GM03348 (cell line): ENCODE measurements at regions not wholly inside any gene's neighbourhood (a gene's known extent, or its start where the extent isn't known, plus 50 kb on each side); places are given as distances from the start of the nearest gene placed in this dataset.
A peak's percentile ranks its signal among the peaks of the same experiment; 100 is the strongest.
"Not testable (repeated sequence)": the region's sequence is repeated elsewhere in the genome, so short reads cannot be mapped to it uniquely, and the experiment has no call there.

Source experiments
- DNase-seq: peaks from one replicate; pipeline ENCODE4 v3.0.0; 2012; ENCODE audit warnings: low spot score

DNA sequence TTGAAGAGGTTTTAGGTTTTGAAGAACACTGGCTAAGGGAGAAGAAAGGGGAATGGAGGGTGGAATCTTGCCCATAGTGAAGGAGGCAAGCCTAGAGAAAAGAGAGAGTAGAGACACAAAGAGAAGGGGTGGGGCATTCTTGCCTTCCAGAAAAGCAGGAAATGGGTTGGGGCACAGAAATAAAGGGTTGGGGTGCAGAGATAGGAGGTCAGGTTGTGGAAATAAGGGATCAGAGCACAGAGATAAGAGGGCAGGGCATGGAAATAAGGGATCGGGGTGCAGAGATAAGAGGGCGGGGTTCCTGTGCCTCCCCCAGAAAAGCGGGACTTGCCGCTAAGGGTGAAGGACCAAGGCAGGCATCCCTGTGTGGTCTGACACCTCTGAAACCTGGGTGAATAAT lies 69.9 kb downstream of the ALG1L2 start:
- DNase-seq = not testable (repeated sequence)

DNA sequence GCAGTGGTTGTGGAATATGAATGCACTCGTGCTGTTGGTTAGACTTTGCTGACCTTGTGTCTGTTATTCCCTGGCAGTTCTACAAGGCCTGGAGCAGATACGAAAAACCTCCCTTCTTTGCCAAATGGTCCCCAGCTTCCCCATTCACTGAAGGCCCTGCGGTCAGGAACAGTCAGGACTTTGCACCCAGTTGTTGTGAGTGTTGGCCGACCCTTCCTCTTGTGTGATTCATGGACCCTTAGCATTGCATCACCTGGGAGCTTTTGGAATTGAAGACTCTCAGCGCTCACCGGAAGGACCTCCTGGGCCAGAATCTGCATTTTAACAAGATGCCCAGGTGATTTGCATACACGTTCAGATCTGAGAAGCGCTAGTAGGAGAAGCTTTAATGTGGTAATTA lies 71.6 kb downstream of the ALG1L2 start:
- not testable (repeated sequence) for DNase-seq

DNA sequence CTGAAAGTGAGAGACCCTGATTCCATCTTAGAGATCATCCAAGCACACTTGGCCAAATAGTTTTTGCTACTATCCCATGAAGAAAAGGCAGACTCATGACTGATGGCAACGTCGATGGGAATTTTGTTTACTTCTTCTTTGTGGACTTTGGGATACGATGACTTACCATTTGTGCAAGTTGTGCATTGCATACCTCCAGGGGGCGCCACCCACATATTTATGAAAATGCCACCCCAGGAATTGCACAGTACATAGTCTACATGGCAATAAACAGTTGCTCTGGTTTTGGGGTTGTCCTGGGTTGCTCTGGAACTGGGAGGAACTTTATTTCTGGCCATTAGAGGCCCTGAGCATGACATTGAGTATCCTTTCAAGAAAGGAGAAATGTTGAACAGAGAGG lies 73.8 kb downstream of the ALG1L2 start:
- DNase-seq = not testable (repeated sequence)

DNA sequence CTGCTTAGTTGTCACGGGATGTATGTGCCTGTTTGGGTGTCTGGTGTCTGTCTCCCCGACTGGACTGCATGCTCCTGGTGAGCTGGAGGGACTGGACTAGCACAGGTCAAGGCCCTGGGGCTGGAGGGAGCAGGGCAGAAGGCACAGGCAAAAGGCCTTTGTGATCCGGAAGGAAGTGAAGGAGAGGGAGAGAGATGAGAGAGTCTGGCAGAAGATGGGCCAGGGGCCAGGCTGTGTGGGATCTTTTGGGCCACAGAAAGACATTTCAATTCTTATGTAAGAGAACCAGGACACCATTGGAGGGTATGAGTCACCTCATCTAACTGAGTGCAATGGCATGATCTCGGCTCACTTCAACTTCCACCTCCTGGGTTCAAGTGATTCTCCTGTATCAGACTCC lies 85.2 kb downstream of the ALG1L2 start:
- DNase-seq = not testable (repeated sequence)

DNA sequence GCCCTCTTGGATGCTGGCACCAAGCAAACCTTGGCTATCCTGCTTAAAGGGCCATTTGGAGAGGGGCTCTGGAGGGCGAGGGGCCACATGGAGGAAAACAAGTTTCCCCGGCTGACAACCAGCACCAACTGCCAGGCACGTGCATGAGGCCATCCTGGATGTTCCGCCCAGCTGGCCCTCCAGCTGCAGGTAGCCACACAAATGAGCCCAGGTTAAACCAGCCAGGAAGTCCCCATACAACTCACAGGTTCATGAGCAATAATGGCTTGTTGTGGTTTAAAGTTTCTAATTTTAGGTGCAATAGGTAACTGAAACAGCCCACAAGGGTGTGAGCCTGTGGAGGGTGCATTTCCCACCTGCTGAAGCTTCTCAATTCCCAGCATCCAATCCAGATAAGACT lies 93.6 kb downstream of the ALG1L2 start:
- not testable (repeated sequence) for DNase-seq

DNA sequence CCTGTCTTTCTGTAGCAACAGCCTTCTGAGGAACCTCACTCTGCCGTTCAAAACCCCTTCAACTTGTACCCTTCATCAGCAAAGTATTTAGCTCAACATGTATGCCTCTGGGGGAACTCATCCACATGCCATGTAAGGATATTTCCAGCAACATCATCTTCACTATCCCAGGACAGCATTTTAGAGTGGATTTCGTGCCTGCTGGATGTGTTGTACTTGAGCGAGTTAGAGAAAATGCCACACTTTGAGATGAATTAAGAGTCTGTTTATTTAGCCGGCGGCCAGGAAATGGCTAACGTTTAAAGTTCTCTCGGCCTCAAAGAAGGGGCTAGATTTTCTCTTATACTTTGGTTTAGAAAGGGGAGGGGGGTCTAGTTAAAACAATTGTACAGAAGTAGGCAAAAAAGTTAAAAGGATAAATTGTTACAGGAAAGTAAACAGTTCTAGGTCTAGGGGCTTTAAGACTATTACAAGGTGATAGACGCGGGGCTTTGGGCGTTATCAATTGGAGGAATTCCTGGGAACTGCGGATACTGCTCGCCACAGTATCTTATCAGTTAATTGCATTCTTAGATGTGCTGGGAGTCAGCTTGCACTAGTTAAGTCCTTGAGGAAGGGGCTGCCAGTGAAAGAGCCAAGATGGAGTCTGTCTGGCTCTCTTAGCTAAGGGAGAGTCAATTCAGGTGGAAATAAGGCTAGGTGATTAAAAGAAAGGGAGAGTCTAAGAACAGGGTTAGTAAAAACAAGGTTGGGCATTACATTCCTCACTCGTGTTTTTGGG lies 95.0 kb downstream of the ALG1L2 start:
- DNase-seq = not testable (repeated sequence)

DNA sequence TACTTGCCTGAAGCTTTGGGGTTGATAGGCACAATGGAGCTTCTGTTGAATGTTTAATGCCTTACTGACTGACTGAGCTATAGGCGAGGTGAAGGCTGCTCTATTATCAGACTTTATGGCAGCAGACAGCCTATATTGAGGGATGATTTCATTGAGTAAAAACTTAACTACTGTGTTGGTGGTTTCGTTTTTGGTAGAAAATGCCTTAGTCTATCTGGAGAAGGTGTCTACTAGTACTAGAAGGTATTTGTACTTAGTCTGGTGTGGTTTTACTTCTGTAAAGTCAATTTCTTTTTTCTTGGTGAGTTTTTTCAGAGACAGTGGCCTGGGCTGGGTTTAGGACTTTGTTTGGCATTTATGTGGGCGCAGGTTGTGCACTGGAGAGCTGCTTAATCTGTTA lies 97.2 kb downstream of the ALG1L2 start:
- not testable (repeated sequence) for DNase-seq

DNA sequence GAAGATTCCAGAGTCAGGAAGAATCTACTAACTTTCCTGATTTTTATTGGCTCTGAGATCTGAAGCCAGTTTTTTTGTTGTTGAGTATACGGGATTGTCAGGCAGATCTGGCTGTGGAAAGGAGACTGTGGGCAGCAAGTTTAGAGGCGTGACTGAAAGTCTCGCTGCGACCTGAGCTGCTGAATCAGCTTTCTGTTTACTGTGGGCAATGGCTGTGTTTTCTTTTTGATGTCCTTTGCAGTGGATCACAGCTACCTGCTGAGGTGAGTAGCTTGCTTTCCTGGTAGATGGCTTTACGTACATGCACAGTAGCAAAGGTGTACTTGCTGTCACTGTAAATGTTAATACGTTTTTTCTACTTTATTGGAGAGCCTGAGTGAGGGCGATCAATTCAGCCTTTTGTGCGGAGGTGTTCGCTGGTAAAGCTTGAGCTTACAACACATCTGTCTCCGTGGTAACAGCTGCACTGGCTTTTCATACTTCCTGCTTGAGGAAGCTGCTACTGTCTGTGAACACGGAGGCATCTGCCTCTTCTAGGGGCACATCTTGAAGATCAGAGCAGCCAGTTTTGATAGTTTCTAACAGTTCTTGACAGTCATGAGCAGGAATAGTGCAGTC lies 97.8 kb downstream of the ALG1L2 start:
- DNase-seq = peak; percentile 1

DNA sequence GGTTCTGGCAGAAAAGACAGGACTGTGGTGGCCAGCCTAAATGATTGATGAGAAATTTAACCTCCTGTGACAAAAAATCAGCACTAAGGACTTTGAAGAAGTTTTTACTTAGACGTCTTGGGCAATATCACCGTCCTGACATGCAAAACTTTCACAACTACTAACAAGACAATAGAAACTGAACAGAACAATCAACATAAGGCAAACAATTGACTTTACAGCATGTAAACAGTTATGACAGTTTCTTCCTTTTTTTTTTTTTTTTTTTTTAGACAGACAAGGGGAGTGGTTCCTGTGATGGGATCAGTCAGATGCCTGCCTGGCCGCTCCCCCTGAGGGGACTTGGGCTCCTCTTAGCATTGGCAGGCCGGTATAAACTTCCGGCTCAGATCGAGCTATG lies 100.8 kb downstream of the ALG1L2 start:
- DNase-seq = not testable (repeated sequence)

DNA sequence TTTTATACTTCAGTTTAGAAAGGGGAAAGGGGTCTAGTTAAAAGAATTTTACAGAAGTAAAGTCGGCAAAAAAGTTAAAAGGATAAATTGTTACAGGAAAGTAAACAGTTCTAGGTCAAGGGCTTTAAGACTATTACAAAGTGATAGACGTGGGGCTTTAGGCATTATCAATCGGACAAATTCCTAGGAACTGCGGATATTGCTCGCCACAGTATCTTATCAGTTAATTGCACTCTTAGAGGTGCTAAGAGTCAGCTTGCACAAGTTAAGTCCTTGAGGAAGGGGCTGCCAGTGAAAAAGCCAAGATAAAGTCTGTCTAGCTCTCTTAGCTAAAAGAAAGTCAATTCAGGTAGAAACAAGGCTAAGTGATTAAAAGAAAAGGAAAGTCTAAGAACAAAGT lies 102.1 kb downstream of the ALG1L2 start:
- not testable (repeated sequence) for DNase-seq

DNA sequence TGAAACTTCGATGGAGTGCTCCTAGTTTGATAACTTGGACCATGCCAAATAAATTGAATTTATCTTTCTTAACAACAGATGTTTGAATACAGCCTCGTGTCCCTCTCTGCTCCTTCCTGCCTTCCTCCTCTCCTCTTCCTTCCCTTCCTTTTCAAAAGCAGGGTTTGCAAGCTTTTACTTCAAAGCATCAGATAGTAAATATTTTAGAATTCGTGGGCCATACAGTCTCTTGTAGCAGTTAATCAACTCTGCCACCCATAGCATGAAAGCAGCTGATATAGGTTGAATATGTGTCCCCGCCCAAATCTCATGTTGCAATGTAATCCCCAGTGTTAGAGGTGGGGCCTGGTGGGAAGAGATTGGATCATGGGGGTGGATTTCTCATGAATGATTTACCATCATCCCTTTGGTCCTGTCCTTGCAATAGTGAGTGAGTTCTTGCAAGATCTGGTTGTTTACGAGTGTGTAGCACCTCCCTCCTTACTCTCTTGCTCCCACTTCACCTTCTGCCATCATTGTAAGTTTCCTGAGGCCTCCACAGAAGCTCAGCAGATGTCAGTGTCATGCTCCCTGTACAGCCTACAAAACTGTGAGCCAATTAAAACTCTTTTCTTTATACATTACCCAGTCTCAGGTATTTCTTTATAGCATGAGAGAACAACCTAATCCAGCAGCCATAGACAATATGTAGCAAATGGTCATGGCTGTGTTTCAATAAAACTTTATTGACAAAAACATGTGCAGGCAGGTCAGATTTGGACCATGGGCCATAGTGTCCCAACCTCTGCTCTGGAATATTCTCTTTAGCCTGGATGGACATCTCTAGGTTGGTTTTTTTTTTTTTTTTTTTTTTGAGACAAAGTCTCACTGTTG lies 102.8 kb downstream of the ALG1L2 start:
- DNase-seq = not testable (repeated sequence)

DNA sequence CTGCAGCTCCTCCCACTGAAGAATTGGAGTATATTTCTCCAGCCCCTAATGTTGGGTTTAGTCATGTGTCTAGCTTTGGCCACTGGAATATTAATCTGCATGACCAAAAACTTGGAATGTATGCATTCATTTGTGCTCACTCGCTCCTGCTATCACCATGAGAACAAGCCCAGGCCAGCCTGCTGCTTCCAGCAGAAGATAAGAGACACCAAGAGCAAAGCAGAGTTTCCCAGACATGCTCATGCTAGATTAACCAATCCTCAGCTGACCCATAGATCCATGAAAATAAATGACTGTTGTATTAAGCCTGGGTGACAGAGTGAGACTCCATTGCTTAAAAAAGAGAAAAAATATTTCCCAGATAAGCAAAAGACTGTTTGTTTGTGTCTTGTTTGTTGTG lies 119.6 kb downstream of the ALG1L2 start:
- DNase-seq = not testable (repeated sequence)

DNA sequence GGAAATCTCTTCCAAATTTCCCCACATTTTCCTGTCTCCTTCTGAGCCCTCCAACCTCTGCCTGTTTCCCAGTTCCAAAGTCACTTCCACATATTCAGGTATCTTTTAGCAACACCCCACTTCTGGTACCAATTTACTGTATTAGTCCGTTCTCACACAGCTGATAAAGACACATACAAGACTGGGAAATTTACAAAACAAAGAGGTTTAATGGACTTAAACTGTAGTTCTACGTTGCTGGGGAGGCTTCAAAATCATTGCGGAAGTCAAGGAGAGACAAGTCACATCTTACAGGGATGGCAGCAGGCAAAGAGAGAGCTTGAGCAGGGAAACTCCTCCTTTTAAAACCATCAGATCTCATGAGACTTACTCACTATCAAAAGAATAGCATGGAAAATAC lies 122.0 kb downstream of the ALG1L2 start:
- not testable (repeated sequence) for DNase-seq

DNA sequence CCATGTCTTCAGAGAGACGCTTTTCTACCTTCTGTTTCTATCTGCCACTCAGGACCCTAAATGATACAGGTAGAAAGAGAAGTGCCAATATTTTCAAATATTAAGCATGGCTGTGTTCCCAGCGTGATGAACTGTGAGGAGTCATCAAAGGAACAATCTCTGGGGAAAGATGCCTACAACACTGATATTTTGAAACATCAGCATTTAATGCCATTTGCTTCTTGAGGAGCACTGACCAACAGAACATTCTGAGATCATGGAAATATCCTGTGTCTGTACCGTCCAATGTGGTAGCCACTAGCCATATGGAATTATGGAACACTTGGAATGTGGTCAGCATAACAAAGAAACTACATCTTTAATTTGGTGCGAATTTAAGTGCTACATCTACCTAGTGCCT lies 117.9 kb upstream of the COL6A5 start:
- DNase-seq = no peak

DNA sequence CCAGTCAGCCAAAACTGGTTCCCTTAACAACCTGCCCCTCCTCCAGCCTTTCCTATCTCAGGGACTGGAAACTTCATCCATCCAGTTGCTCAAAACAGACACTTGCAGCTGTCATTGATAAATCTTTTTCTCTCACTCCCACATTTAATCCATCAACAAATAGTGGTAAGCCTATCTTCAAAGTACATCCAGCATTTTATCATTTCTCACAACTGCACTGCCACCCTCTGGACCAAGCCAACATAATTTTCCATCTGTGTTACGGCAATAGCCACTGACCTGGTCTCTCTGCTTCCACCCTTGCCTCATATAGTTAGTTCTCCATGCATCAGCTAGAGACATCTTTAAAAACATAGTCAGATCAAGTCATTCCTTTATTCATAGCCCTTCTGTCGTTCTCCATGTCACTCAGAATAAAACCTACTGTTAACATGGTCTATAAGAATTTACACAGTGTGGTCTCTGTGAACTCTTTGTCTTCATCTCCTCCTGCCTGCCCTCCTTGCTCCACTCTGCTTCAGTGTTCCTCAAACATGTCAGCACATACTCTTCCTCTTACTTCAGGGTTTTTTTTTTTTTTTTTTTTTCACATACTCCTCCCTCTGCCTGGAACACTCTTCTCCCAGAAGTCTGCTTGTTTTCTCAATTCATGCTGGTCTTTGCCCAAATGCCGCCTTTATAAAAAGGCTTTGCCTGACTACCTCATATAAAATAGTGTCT lies 102.5 kb upstream of the COL6A5 start:
- no peak for DNase-seq

DNA sequence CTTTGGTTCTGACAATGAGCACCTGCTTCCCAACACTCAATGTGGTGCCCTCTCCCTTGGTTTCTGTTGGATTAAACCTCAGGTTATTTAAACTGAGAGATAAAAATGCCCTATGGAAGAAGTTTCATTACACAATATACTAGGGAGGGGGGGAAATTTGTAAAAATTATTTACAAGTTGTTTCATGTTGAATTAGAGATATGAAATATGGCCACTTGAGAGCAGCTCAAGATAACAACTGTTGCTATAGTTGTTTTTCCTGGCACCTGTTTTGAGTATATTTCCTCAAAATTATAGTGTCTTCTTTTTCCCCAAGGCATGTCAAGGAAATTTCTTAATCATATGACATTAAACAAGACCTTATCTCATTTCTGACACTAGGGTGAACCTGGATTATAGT lies 101.7 kb upstream of the COL6A5 start:
- DNase-seq = no peak

DNA sequence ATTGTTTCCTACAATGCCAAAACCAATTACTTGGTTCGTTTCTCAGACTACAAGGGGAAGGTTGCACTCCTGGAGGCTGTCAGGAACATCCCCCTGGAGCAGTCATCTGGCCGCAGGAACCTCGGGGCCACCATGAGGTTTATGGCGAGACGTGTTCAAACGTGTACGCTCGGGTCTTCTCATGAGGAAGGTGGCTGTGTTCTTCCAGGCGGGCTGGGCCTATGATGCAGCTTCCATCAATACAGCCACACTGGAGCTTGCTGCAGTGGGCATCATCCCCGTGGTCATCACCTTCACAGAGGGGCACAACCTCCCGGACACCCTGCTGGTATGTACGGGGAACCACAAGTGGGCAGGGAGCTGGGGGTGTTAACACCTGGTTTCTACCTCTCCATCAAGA lies 94.5 kb upstream of the COL6A5 start:
- DNase-seq = no peak

DNA sequence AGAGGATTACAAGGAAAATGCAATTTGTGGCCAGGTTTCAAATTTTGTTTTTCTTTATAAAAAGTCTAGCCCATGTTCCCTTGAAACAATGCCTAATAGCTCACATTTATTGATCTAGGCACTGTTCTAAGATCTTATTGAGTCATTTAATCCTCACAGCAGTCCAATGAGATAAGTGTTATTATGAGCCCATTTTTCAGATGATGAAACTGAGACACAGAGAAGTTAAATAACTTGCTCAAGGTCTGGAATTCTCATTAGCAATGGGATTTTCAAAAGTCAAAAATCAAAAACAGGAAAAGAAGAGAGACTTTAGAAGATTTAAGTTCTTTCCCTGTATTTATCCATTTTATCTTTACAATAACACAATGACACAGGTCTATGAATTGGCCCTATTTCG lies 90.0 kb upstream of the COL6A5 start:
- DNase-seq = no peak

DNA sequence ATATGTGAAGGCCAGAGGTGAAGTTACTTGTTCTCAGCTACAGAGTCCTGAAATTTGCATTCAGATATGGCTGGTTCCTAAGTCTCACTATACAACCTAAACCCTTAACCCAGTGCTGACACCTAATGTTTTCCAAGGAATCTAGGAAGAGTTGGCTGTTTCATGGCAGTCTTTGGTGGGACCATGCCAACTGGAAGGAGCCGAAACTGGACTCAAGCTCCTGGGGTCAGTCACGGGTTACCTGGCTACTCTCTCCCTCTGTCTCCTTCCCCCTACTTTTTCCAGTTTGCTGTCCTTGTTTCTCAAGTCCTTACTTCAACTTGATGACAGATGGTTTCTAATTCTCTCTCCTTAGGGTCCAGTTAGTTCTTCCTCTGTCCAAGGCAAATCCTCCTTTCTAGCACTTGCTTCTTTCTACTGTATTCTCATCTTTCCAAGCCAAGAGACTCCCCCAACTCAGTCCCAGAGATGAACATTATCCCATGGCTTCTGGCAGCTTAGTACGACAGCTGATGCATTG lies 88.6 kb upstream of the COL6A5 start:
- DNase-seq = no peak

DNA sequence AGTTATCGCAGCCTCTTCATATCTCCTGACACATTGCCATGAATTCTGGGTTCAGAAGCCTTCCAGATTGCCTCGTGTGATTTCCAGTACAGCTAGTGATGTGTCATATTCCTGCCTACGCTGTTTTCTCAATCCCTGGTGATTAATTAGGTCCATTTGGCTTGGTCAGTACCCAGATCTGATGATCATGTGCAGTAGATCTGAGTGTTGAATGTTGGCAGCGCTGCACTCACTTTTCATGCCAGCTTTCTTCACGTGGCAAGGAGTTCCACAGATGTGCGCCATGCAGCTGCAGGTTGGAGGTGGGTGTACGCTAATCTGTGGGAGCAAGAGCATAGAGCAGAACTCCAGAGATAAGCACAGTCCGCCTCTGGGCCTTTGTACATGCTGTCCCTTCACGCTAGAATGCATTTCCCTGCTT lies 86.9 kb upstream of the COL6A5 start:
- DNase-seq = peak; percentile 32

DNA sequence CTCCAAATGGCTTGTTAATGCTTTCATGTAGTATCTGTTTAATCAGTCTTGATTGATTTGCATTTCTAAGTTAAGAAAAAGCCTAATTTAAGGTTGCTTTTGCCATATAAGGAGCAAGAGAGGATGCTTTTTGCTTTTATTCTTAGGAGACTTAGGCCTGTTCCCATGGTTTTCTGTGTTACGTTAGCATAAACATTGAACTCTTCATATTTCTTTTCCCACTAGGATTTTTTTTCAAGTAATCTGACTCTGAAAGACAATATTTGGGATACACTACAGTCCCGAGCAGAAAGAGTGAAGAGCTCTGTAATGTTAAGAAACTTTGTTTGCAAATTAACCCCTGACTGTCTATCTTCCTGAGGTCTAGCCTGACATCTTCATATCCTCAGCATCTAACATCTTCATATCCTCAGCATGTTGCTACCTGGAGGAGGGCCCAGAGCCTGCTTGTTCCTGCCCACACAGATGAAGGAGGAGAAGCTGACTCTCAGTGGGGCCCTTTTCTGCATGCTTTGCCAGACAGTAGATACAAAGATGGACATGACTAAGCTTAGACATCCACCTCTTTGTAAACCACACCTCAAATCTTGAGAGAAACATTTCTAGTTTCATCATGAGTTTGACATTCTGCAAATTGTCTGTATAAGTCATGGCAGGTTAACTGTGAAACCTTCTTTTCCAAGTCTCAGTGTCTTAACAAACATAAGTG lies 86.2 kb upstream of the COL6A5 start:
- no peak for DNase-seq
